GM18526 (cell line): ENCODE measurements at regions not wholly inside any gene's neighbourhood (a gene's known extent, or its start where the extent isn't known, plus 50 kb on each side); places are given as distances from the start of the nearest gene placed in this dataset.

Source experiments
- POLR2A ChIP-seq: IDR thresholded peaks from 3 replicates; pipeline ENCODE4 v1.6.1; 2011; ENCODE audit not compliant: insufficient read length; ENCODE audit errors: extremely low read depth

- no peak for TF ChIP-seq POLR2A
Observed at GRCh38 chr6:11366183-11366933, 133.9 kb upstream of the NEDD9 start.

- TF ChIP-seq POLR2A: no peak
Observed at GRCh38 chr6:11364971-11365397, 132.5 kb upstream of the NEDD9 start.

DNA sequence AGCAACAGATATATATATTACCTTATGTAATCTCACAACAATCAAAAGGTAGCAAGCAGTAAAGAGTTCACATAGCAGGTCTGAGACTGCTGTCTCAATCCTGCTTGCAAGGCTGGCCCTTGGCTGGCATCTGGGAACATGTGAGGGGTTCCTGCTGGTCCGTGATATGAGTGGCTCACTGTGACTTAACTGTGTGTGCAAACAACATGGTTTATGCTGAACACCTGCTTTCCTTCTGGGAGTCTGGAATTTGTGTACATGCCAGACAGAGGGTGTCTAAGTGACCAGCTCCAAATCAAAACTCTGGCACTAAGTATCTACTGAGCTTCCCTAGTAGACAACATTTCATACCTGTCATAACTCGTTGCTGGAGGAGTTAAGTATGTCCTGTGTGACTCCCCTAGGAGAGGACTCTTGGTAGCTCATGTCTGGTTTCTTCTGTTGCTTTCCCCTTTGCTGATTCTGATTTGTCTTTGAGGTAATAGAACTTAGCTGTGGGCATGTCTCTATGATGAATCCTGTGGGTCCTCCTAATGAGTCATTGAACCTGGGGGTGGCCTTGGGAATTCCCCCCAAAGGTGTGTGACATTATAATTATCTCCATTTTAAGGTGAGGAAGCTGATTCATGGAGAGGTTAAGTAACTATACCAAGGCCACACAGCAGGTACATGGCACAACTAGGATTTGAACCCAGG is 131.6 kb upstream of the NEDD9 start:
- TF ChIP-seq POLR2A: no peak

DNA sequence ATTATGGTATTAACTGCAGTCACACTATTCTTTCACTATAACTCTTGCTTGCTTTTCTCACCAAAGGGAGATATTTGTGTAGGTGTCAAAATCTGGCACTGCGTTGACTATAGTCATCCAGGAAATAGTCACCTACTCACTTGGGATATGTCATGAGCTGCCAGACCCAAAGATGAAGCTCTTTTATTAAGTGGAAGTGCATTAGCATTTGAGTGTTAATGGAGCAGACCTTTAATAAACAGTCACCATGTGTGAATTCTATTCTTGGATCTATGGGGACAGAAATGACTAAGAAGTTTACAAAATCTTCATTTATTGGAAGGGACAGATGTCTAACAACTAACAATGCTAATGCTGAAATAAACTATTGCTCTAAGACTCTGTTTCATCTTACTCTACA is 130.1 kb upstream of the NEDD9 start:
- no peak for TF ChIP-seq POLR2A

DNA sequence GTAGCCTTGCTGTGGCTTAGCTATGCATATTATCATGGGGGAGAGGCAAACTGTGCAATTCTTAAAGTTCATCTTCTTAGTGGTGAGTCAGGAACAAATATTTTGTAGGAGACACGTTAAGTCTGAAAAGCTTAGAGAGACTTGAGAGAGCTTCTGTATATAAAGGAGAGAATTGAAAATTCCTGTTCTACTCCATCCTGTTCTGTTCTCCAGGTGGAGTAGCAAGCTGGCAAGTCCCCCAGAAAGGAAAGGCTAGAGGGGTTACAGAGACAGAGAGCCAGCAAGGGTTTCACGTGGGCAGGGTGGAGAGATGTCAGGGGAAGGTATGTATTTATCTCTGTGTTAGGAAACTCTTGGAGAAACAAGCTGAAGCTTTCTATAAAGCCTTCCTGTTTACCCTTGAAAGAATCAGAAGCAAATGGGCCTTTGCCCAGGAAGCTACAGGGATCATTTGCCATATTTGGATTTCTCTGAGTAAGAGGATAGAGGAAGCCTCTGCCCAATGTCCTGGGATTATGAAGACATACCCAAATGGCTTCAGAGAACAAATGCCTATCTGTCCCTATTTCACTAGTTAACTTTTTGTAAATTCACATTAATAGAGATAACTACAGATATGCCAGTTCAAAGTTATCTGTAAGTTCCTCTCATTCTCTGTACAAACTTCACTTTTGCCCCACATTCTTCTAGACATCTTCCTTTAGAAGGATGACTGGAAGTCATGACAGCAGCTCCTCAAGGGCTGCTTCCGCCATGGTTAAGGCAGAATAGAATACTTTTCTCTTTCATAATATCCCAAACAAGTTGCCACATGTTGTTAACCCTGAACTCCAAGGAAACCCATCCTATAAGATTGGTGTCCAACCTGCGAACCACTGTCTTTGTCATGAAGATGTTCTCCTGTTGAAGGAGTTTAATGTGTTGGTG is 126.7 kb upstream of the NEDD9 start:
- TF ChIP-seq POLR2A: no peak

DNA sequence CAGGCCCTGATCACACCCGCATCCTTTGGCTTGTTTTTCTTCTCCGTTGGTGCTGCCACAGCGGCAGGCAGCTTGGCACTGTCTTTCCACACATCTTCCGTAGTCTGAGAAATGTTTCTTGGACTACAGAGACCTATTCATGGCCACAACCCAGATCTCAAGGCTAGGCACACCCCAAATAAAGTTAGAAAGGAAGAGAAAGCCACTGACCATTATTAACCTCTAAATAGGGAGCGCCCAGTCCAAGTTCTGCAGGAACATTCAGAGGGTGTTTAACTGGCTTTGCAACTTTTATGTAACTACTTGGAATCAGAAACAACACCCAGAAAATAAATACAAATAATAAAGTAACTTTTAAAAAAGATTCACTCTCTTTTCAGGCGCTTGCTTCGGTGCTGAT is 124.8 kb upstream of the NEDD9 start:
- no peak for TF ChIP-seq POLR2A

DNA sequence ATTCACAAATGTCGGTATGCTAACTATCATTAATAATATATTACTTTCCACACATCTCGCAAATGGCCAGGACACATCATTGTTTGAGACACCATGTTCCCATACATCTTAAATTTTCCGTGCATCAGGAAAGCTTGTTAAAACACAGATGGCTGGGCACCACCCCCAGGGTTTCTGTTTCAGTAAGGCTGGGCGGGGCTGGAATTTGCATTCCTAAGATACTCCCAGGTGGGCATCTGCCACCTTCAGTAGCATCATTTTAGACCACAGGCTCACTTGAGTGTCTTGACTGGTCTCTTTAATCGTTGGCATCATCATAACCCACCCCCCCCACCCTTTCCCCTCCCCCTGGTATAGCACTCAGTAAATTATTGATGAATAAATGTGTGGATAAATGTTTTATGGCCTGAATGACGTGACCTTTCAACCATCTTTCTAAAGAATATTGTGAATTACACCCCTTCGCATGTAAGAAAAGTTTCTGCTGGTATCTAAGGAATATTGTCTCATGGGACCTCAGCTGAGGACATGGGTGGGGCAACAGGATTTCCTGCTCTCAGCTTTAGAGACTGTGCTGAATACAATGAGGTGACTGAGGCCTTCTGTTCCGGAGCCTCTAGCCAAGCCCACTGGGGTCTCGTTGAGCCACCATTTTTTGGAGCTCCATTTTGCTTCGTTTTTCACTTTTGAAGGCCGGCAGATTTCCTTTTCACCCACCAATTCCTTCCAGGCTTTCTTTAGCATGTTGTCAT is 124.1 kb upstream of the NEDD9 start:
- no peak for TF ChIP-seq POLR2A

- no peak for TF ChIP-seq POLR2A
Observed at GRCh38 chr6:11353921-11354389, 121.5 kb upstream of the NEDD9 start.

- TF ChIP-seq POLR2A: no peak
Observed at GRCh38 chr6:11350294-11350693, 117.8 kb upstream of the NEDD9 start.

GRCh38 chr6:11349880-11350279 is 117.4 kb upstream of the NEDD9 start:
- TF ChIP-seq POLR2A: no peak

- no peak for TF ChIP-seq POLR2A
Observed at GRCh38 chr6:11346516-11346915, 114.0 kb upstream of the NEDD9 start.

DNA sequence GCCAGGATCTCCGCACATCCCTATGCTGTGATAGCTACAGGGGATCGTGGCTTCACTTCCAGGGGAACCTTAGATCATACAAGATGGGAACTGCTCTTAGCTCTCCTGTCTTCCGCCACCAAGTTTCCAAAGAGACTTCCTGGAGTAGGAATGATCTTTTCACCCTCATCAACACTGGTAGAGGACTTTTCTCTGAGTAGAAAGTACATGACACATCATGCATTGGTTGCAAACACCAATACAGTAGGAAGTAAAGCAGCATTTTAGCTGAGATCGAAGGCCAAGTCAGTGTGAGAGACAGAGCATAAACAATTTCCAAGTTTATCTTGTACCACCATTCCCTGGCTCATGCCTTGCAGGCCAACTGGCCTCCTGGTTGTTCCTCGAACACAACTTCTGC is 113.1 kb upstream of the NEDD9 start:
- no peak for TF ChIP-seq POLR2A

- TF ChIP-seq POLR2A: no peak
Observed at GRCh38 chr6:11343963-11344723, 111.7 kb upstream of the NEDD9 start.

DNA sequence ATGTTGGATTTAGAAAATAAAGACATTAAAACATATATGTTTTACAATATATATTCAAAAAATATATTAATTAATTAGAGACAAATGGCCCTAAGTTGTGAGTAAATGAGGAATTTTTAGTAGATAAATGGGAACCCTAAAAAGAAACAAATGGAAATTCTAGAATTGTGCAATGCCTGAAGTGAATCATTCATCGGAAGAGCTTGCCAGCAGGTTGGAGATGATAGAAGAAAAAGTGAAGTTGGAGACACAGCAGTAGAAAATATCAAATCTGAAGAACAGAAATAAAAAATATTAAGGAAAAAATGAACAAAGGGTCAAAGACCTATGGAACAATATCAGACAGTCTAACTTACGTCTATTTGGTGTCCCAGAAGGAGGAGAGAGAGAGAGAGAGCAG is 109.4 kb upstream of the NEDD9 start:
- no peak for TF ChIP-seq POLR2A
